Neuronal stem cell (in vitro differentiated cells): ENCODE measurements at regions not wholly inside any gene's neighbourhood (a gene's known extent, or its start where the extent isn't known, plus 50 kb on each side); places are given as distances from the start of the nearest gene placed in this dataset.

ENCODE experiments used
- DNase-seq: peaks from one replicate; pipeline ENCODE4 v3.0.0-alpha.2; 2013; ENCODE audit warnings: low spot score
- H2AFZ ChIP-seq: one replicate; pipeline ENCODE4 v1.6.1; 2013; ENCODE audit warnings: mild to moderate bottlenecking, low read length, inconsistent platforms
- H2AK5ac ChIP-seq: 2 replicates; pipeline ENCODE4 v1.6.1; 2013; ENCODE audit warnings: low read depth, mild to moderate bottlenecking, inconsistent platforms, low read length, moderate library complexity, mixed read lengths
- H2BK120ac ChIP-seq: 2 replicates; pipeline ENCODE4 v1.6.1; 2013; ENCODE audit warnings: low read depth, mild to moderate bottlenecking, inconsistent platforms, low read length, moderate library complexity, mixed read lengths
- H2BK12ac ChIP-seq: one replicate; pipeline ENCODE4 v1.6.1; 2013; ENCODE audit warnings: low read length, inconsistent platforms
- H2BK15ac ChIP-seq: 2 replicates; pipeline ENCODE4 v1.6.1; 2013; ENCODE audit warnings: mild to moderate bottlenecking, low read length, inconsistent platforms, mixed read lengths
- H2BK5ac ChIP-seq: one replicate; pipeline ENCODE4 v1.6.1; 2013; ENCODE audit warnings: inconsistent platforms, mild to moderate bottlenecking, low read length, moderate library complexity
- H3K14ac ChIP-seq: one replicate; pipeline ENCODE4 v1.6.1; 2013; ENCODE audit warnings: low read length, inconsistent platforms
- H3K18ac ChIP-seq: 2 replicates; pipeline ENCODE4 v1.6.1; 2013; ENCODE audit warnings: low read length, inconsistent platforms
- H3K23ac ChIP-seq: 2 replicates; pipeline ENCODE4 v1.6.1; 2013; ENCODE audit warnings: low read depth, mild to moderate bottlenecking, mixed read lengths, low read length, inconsistent platforms; ENCODE audit not compliant: poor library complexity
- H3K27ac ChIP-seq: replicated peaks from 3 replicates; pipeline ENCODE4 v1.5.1; 2013; ENCODE audit warnings: low read length, inconsistent platforms
- H3K27me3 ChIP-seq, 3 experiments: 2 replicates each; pipeline ENCODE4 v1.6.1; 2013; ENCODE audit warnings: low read length in 3 of 3, mild to moderate bottlenecking in 2 of 3, inconsistent platforms in 1 of 3, low read depth in 1 of 3, mixed read lengths in 1 of 3, moderate library complexity in 1 of 3; ENCODE audit not compliant: control insufficient read depth in 3 of 3, insufficient read depth in 3 of 3
- H3K36me3 ChIP-seq, 2 donors: replicated peaks in 1 of 2; 2 replicates each; pipeline ENCODE4 v1.6.1; 2013; ENCODE audit warnings: low read length in 2 of 2; ENCODE audit not compliant: control insufficient read depth in 2 of 2, insufficient read depth in 2 of 2
- H3K4ac ChIP-seq: 2 replicates; pipeline ENCODE4 v1.6.1; 2013; ENCODE audit warnings: inconsistent platforms, mild to moderate bottlenecking, low read length, moderate library complexity
- H3K4me1 ChIP-seq, 2 donors: 1 replicate in 1 of 2; 2 replicates in 1 of 2; pipeline ENCODE4 v1.6.1; 2013; ENCODE audit warnings: low read length in 2 of 2, low read depth in 1 of 2; ENCODE audit not compliant: control insufficient read depth in 2 of 2, insufficient read depth in 1 of 2
- H3K4me2 ChIP-seq: one replicate; pipeline ENCODE4 v1.6.1; 2013; ENCODE audit warnings: mild to moderate bottlenecking, low read length, inconsistent platforms; ENCODE audit not compliant: insufficient read depth, poor library complexity, severe bottlenecking
- H3K4me3 ChIP-seq, 2 donors: 2 replicates each; pipeline ENCODE4 v1.5.1; 2013; ENCODE audit warnings: low read length in 2 of 2, mild to moderate bottlenecking in 2 of 2, inconsistent platforms in 1 of 2, moderate library complexity in 1 of 2
- H3K79me1 ChIP-seq: one replicate; pipeline ENCODE4 v1.6.1; 2013; ENCODE audit warnings: low read depth, mild to moderate bottlenecking, inconsistent platforms, low read length, moderate library complexity
- H3K9ac ChIP-seq: one replicate; pipeline ENCODE4 v1.6.1; 2013; ENCODE audit warnings: mild to moderate bottlenecking, low read depth, low read length, inconsistent platforms; ENCODE audit not compliant: poor library complexity
- H3K9me3 ChIP-seq, 2 donors: replicated peaks in 1 of 2; 2 replicates each; pipeline versions ENCODE3 to v1.6.1; 2013; ENCODE audit warnings: low read length in 2 of 2, mild to moderate bottlenecking in 2 of 2, inconsistent platforms in 1 of 2, low read depth in 1 of 2, mixed read lengths in 1 of 2, moderate library complexity in 1 of 2; ENCODE audit not compliant: control insufficient read depth in 2 of 2, insufficient read depth in 1 of 2
- H4K8ac ChIP-seq: one replicate; pipeline ENCODE4 v1.6.1; 2013; ENCODE audit warnings: low read depth, mild to moderate bottlenecking, inconsistent platforms, low read length, moderate library complexity
- H4K91ac ChIP-seq: one replicate; pipeline ENCODE4 v1.6.1; 2013; ENCODE audit warnings: low read length, low read depth, mild to moderate bottlenecking, inconsistent platforms; ENCODE audit not compliant: poor library complexity
- WGBS, 2 donors: extraction: QIAGEN DNeasy Blood & Tissue Kit; methylation state at CpG; one replicate each; pipeline ENCODE4 v1.1.7; 2013; ENCODE audit warnings: missing lambda C conversion rate in 2 of 2, mixed read lengths in 1 of 2; ENCODE audit not compliant: insufficient read length in 2 of 2, insufficient replicate concordance in 1 of 2; ENCODE audit errors: extremely low coverage in 2 of 2; 5-methylcytosine and 5-hydroxymethylcytosine counted together

DNA sequence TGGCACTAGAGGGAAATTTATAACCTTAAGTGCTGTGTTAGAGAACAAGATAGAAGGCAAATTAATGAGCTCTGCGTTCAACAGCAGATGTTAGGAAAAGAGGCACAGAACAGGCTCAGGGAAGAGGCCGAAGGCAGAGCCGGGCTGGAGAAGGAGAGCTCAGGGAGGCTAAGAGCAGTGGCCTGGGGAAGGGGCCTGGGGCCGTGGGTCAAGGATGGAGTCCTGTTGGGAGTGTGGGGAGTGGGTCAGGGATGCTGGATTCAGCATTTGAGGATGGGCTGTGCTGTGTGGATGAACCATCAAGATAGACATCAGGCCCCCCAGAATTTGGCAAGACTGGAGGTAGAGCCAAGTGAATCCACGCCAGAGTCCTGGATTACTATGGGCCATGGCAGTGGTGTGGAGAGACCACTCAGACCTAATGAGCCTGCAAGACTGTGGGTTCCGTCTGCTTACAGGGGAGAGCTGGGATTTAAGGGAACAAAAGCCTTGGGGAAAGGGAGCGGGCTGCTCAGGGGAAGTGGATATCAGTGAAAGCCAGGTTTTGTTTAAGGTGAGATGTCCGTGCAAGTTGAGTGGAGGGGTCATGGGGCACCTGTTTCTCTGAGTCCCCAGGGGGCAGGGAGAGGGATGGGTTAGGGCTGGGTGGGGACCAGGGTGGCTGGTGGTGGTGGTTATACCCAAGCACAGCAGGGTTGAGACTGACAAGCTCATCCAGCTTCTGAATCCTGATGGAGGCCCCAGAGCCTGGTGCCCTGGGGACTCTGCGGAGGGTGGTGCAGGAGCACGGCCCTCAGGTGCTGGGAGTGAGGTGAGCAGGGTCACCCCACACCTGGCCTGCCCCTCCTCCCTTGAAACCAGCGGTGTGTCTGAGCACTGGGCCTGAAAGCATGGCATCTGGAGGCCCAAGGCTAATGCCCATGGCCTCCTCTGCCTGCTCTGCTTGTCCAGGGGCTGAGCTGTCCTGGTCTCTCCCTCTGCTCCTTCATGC lies 101.7 kb downstream of the BMS1 start:
- Histone ChIP-seq H4K8ac (no peak overlapping the region), H2AFZ (no peak overlapping the region), H3K36me3 (no peaks in the 10 kb centered on the region), H2BK120ac (no peak overlapping the region), H2BK15ac (no peak overlapping the region), H4K91ac (no peak overlapping the region), H3K79me1 (peaks cover 2% of the 10 kb centered on the region), H3K9me3 (peaks cover 0 to 2% of the 10 kb centered on the region in 2 donors), H3K9ac (no peak overlapping the region), H2BK12ac (no peak overlapping the region), H3K23ac (no peak overlapping the region), H3K4me3 (no peak overlapping the region), H3K4ac (no peak overlapping the region), H2BK5ac (no peak overlapping the region), H3K18ac (no peak overlapping the region), H3K27ac (no peak overlapping the region), H3K27me3 (no peaks in the 10 kb centered on the region), H2AK5ac (no peak overlapping the region), H3K4me1 (no peaks in the 10 kb centered on the region), H3K4me2 (no peak overlapping the region), H3K14ac (no peak overlapping the region)
- WGBS, 2 donors: no CpG with 5 or more reads among the region's 11 CpGs
- DNase-seq: no peak

GRCh38 chr10:42885491-42886270 lies 103.1 kb downstream of the BMS1 start:
- H3K4me2 ChIP-seq: no peak overlapping the region
- H4K91ac ChIP-seq: no peak overlapping the region
- peaks cover 0 to 2% of the 10 kb centered on the region in 2 donors for H3K9me3 ChIP-seq
- no peaks in the 10 kb centered on the region for H3K27me3 ChIP-seq
- no peak overlapping the region for H3K18ac ChIP-seq
- no peak overlapping the region for H2BK120ac ChIP-seq
- no peak overlapping the region for H3K14ac ChIP-seq
- no peaks in the 10 kb centered on the region for H3K79me1 ChIP-seq
- peak overlapping the region in 1 of 2 donors; percentile 44 for H3K4me3 ChIP-seq
- DNase-seq: no peak
- no peak overlapping the region for H3K27ac ChIP-seq
- no peak overlapping the region for H2BK12ac ChIP-seq
- H3K36me3 ChIP-seq: no peaks in the 10 kb centered on the region
- no peaks in the 10 kb centered on the region for H3K4me1 ChIP-seq
- no peak overlapping the region for H3K4ac ChIP-seq
- H4K8ac ChIP-seq: no peak overlapping the region
- H2BK15ac ChIP-seq: no peak overlapping the region
- no CpG with 5 or more reads among the region's 8 CpGs for WGBS, 2 donors
- no peak overlapping the region for H2AFZ ChIP-seq
- no peak overlapping the region for H2BK5ac ChIP-seq
- H2AK5ac ChIP-seq: no peak overlapping the region
- H3K23ac ChIP-seq: no peak overlapping the region
- no peak overlapping the region for H3K9ac ChIP-seq

GRCh38 chr10:42887734-42888503 lies 105.3 kb downstream of the BMS1 start:
- no CpG with 5 or more reads among the region's 1 CpG for WGBS, 2 donors
- H3K4me3 ChIP-seq: no peak overlapping the region
- H2BK120ac ChIP-seq: no peak overlapping the region
- no peak overlapping the region for H2BK15ac ChIP-seq
- H2AK5ac ChIP-seq: no peak overlapping the region
- H3K9me3 ChIP-seq: no peaks in the 10 kb centered on the region
- H3K27me3 ChIP-seq: no peaks in the 10 kb centered on the region
- no peak overlapping the region for H2BK5ac ChIP-seq
- no peak overlapping the region for H3K9ac ChIP-seq
- no peak overlapping the region for H4K91ac ChIP-seq
- no peaks in the 10 kb centered on the region for H3K36me3 ChIP-seq
- DNase-seq: no peak
- no peak overlapping the region for H2AFZ ChIP-seq
- H3K4me2 ChIP-seq: no peak overlapping the region
- H3K79me1 ChIP-seq: no peaks in the 10 kb centered on the region
- no peaks in the 10 kb centered on the region for H3K4me1 ChIP-seq
- H2BK12ac ChIP-seq: no peak overlapping the region
- H3K14ac ChIP-seq: no peak overlapping the region
- H3K23ac ChIP-seq: no peak overlapping the region
- H3K18ac ChIP-seq: no peak overlapping the region
- H4K8ac ChIP-seq: no peak overlapping the region
- H3K27ac ChIP-seq: no peak overlapping the region
- H3K4ac ChIP-seq: no peak overlapping the region
